ENCODE measurements at regions not wholly inside any gene's neighbourhood (a gene's known extent, or its start where the extent isn't known, plus 50 kb on each side); places are given as distances from the start of the nearest gene placed in this dataset.

DNA sequence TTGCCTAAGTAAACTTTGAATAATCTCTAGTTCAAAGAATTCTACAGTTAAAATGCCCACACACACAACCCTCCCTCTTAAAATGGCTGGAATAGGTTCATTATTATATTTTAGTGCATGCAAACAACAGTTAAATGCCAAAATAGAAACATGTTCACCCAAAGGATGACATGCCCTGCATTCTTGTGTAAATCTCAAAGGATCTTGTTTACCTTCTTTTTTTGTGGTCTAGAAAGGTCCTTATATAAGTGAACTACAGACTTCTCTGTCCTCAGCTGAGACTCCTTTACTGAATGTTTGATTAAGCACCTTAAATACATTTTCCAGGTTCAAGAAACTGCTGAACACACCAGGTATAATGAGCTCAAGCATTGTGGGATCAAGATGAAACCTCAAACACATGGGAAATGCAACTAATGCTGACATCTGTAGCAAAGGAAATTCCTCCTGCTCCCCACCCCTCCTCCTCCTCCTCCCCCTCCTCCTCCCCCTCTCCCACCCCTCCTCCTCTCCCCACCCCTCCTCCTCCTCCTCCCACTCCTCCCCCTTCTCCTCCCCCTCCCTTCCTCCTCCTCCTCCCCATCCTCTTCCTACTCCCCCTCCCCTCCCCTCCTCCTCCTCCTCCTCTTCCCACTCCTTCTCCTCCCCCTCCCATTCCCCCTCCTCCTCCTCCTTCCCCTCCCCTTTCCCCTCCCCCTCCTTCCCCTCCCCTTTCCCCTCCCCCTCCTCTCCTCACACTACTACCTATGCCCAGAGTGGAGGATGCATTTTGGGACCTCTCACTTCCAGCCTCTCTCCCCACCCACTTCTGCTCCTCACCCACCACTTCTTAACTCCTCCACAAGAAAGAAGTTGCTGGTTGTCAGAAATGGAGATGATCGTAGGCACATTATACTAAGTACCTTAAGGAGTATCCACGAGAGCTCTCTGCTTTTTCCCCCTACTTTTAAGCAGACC, 233.9 kb downstream of the MRPL39 start:
- DNase-seq, result no peak

DNA sequence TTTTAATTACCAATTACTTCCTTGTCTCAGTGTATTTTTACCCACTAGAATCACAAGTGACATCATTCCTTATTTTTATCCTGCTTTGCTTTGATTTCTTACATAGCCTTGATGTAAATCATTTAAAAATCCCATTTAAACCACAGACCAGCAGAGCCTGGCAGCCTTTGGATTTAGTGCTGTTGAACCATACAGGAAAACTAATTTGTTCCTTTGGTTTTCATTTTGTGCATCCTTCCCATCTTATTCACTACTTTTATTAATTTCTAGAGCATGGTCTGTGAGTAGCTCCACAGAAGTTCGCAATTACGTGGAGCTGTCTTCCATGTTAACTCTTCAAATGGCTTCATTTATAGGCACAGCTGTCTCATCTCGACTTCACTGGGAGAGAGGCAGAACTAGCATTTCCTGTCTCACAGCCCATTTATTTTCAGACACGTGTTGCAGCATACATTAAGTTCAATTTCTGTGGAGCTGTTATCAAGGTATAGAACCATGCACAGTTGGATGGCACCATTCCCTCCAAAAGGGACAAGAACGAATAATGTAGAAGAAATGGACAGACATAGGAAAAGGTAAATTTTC, 235.3 kb downstream of the MRPL39 start:
- DNase-seq, result no peak

DNA sequence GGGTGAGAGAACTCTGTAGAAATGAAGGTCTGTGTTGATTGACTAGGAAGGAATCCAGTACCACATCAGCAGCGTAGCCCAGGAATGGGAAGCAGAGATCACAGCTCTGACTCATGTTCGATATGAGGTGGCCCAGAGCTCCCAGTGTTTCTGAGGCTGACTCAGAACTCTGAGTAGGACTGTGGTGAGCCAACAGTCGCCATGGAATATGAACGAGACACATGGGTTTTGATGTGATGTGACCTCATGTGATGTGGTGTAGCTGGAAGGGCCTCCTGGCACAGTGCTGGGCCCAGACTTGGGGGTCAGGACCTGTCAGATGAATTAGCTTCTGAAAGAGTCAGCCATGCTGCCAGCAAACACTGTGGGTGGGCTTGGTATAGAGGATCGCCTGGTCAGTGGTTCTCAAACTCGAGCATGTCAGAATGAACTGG, 237.0 kb downstream of the MRPL39 start:
- peak; percentile 60 for DNase-seq

DNA sequence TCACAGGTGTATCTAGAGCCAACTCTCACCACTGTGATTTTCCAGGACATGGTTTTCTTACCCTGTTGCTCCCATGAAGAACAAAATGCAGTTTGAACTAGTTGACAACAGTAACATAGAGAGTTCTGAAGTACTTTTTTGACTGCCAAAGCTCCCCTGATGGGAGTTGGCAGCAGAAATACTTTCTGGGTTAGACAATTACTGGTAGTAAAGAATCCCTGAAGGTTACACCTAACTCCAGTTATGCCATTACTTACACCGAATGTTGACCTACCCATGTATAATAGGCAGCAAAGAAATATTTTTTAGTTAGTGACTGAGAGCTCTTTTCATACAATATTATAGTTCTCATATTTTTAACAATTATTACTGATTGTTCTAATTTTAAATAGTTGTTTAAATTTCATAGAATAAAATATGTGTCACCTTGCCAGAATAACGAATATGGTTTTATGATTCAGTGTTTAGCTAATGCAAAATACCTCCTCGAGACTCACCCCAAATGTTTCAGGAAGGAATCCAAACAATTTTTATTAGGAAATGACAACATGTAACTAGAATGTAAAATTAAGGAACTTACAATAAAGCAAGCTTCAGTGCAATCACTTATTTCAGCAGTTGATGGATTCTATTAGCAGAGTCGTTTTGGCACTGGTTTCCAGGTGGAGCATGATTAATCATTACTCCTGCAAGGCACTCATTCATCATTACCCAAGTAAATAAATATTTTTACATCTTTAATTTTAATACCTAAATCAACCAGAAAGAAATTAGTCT, 237.6 kb downstream of the MRPL39 start:
- DNase-seq, result no peak

DNA sequence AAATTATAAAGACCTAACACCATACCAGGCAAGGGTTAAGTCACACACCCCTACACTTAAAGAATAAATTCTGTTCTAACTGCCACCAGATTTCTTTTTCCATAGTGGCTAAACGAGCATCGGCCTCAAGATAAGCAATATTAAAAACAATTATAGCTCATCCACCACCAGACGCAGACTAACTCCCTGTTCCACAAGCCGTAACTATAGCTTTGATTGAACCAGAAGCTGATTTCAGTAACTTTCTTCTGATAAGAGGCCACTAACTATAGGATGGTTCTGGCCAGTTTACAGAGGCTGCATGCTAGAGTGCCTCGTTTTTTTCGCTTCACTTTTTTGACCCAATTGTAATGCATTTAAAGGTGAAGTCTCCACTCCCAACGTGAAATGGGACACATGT, 238.8 kb downstream of the MRPL39 start:
- DNase-seq, result no peak

DNA sequence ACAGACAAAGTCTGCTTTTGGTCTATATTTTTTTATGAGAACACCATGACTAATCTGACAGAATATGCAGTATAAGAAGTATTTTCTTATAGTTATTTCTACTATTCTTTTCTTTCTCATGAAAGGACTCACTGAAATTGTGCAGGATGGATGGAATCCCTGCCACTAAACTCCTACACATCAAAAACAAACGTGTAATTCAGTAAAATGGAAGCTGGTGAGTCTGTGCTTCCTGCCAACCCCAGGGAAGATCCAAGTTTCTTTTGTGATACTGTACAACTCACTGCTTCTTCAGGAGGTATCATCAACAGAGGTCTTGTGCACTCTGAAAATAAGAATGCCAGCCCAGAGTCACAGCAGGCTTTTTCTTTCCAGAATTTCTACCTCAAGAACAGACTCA, 241.2 kb downstream of the MRPL39 start:
- DNase-seq, result no peak

DNA sequence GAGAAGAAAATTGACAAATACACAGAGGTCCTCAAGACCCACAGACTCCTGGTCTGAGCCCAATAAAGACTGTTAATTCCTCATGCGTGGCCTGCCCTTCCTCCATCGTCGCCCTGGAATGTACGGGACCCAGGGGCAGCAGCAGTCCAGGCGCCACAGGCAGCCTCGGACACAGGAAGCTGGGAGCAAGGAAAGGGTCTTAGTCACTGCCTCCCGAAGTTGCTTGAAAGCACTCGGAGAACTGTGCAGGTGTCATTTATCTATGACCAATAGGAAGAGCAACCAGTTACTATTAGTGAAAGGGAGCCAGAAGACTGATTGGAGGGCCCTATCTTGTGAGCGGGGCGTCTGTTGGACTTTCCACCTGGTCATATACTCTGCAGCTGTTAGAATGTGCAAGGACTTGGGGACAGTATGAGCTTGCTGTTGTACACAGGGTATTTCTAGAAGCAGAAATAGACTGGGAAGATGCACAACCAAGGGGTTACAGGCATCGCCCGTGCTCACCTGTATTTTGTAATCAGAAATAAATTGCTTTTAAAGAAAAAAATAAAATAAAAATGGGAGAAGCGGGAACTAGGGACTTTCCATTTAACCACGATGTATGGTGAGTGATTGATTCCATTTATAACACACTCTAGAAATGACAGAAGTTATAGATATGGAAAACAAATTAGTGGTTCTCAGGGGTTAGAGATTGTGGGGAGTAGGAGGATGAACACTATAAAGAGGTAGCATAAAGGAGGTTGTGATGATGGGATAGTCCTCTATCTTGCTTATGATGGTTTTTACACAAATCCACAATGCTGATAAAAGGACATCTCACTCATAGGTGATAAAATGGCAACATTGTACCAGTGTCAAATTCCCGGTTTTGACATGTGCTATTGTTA, 244.7 kb downstream of the MRPL39 start:
- DNase-seq, result no peak

DNA sequence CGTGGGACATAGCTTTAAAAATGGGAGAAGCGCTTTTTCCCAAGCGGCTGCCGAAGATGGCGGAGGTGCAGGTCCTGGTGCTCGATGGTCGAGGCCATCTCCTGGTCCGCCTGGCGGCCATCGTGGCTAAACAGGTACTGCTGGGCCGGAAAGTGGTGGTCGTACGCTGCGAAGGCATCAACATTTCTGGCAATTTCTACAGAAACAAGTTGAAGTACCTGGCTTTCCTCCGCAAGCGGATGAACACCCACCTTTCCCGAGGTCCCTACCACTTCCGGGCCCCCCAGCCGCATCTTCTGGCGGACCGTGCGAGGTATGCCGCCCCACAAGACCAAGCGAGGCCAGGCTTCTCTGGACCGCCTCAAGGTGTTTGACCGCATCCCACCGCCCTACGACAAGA, 245.5 kb downstream of the MRPL39 start:
- DNase-seq, result no peak

DNA sequence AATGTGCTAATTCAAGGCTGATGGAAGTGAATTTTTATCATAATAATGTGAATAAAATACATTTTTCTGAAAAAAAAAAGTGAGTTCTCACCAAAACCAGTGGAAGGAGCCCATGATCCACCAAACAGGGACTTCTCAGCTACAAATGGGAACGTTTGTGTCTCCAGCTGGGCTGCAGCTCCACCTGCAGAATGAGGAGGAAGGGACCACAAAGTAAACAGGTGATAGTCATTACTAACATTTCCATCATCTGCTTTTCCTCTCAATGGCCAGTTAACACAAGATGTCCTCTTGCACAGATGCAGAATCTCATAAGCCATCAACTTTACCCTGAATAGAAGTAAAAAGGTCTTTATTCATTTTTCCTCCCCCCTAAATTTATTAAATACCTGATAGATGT, 246.2 kb downstream of the MRPL39 start:
- no peak for DNase-seq

DNA sequence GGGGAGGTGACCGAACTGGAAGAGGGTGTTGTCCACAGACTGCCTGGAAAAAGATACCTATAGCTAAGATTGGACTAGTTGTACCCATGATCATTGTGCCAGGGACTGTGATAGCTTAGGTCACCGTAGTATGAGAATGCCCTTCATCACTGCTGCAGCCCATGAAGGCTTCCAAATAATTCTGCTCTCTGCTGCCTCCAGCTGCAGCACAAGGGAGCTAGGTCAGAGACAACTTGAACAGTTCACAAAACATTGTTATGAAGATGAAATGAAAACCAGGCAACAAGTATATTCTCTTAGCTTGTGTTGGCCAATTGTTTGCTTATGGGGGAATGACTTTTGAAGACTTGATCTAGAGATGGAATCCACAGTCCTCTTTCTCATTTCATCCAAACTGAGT, 246.7 kb downstream of the MRPL39 start:
- no peak for DNase-seq

DNA sequence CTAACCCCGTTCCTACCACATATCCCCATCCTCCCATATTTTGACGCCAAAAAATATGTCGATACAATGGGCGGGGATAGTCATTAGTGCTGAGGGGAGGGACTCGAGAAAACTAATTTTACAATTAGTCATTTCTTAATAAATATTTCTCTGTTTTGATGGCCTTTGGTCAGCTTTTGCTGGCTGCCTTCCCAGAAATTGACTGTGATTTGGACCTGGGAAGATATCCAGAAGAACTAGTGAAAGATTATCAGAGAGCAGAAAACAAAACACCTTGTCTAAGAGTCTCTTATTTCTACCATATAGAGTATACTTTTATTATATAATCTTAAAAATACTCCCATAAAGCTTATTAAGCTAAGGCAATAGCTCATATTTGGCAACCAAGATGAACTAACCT, 247.6 kb downstream of the MRPL39 start:
- DNase-seq, result no peak

DNA sequence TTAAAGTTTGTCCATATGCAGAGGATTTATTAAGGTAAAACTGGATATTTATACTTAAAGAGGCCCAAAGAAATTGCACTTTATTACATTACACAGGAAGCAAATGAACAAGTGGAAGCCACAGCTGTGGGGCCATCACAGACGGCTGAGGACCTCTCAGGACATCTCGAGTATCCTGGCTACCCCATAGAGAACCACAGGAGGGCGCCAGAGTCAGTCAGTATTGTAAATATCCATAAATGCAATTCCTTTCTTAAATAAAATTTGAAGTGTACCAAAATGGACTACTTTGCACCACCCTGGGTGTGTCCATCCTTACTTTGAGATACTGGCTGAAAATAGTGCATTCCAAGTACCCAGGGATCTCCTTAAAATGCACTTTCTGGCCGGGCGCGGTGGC, 257.2 kb downstream of the MRPL39 start:
- DNase-seq, result peak; percentile 70

DNA sequence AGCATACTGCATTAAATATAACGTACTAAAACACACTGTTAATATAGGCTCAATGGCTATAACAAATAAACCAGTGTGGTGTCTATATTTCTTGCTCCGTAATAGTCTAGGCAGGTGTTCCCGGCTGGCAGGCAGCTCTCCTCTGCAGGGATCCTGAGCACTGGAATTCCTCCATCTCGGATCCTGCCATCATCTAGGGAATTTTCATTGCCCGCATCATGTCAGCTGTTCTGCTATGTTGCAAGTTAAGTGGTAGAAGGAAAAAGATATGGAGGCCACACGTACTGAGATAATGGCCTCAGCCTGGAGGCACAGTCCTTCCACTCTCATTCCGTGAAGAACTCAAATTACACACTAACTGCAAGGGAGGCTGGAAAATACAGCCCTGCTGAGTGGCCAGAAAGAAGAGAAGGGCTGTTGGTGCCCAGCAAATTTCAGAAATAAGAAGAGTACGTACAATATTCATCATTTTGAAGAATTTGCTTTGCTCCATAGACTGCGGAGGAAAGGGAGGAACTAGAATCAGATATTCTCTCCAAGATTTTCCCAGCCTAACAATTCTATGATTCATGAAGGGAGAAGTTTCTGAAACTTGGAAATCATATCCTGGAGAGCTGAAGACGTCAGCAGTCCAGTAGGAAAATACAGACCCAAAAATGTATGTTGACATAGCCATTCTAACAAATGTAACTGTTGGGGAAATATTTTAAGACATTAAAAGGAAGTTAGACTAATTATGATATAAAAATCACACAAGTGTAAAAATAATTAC, 263.3 kb downstream of the MRPL39 start:
- DNase-seq, result no peak

DNA sequence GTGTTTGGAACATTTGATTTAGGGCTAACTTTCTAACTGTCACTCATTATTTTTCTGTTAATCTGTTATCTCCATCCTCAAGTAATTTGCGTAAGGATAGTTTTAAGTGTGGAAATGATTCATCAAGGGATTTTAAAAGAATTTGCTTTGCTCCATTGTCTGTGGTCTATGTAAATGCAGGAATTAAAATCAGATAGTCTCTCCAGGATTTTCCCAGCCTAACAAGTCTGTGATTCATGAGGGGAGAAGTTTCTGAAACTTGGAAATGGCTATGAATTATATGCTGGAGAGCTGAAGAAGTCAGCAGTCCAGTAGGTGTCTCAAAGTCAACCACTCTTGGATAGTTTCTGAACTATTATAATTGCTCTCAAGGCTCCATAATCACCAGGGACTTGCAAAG, 264.5 kb downstream of the MRPL39 start:
- no peak for DNase-seq

DNA sequence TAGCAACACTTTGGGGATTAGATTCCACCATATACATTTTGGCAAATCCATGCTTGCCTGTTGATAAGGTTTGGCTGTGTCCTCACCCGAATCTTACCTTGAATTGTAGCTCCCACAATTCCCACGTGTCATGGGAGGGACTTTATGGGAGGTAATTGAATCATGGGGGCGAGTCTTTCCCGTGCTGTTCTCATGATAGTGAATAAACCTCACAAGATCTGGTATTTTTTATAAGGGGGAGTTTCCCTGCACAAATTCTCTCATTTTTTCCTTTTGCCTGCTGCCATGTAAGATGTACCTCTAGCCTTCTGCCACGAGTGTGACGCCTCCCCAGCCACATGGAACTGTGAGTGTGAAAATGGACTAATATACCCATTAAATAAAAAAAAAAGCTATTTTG, 265.3 kb downstream of the MRPL39 start:
- DNase-seq, result no peak

DNA sequence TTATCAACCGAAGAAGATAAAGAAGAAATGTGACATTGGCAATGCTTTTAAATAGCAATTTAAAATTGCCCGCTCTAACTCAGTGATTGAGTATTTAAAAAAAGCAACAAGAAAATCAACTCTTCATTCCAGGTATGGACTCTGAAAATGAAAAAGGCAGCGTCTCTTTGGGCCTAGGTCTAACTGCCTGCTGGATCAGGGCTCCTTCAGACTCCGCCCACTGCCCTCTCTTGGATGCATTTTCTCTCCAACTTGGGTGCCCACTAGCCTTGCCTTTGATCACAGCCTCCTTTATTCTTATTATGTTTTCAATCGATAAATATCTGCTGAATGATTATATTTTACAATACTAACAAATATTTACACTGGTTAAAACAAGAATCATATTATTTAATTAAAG, 268.9 kb downstream of the MRPL39 start:
- no peak for DNase-seq

DNA sequence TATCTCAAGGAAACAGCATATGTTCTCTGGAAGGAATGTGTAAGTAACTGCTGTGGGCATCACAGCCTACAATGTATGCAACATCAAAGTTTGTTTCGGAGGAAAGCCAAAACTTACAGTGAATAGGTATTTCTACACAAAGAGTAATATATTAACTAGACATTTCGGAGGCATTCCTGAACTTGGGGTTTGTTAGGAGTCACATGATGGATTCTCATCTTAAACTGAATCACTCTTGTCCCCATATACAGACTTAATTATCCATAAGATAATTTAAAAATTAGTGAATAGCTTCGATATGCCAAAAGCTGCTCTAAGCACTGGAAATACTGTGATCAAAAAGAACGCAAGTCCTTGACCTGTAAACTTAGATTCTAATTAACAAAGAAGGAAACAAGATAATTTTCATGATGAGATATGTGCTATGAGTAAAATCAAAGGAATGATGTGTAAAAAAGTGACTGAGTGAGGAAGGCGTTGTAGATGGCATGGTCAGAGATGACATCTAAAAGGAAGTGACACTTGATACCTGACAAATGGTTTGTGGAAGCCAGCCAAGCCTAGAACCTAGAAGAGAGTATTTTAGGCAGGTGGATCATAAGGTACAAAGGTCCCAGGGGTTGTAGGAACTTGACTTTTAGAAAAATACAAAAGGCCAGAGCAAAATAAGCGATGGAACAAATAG, 273.1 kb downstream of the MRPL39 start:
- no peak for DNase-seq

DNA sequence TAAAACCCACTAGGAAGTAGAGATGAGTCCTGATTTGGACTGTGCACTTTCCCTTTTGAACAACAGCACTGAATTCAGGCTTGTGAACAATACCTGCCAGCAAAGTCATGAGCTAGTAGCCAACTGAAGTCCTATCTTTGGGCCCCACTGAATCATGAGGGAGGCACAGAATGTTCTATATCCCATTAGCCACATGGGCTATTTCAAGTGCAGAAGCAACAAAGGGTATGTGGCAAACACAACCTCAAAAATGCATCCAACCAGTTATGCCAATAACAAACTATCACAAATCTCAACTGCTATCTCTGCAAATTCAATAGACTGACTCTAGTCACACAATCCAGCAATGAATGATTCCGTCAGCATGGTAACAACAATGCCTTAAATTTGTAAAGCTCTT, 276.0 kb downstream of the MRPL39 start:
- no peak for DNase-seq

DNA sequence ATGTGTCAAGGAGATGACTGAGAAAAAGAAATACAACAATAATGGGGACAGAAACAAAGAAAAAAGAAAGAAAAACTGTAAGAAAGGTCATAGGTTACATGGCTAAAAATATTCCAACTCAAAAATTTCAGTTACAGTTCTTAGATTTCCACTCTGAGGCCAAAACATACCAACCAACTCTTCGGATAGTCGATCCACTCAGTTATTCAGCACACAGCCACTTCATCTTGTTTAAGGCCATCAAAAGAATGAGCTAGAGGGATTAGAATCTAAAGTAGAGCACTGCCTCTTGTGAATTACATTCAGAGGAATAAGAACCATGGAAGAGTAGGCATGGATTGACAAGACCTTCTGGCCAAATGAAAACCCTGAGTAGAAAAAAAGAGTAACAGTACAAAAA, 277.0 kb downstream of the MRPL39 start:
- DNase-seq, result no peak

DNA sequence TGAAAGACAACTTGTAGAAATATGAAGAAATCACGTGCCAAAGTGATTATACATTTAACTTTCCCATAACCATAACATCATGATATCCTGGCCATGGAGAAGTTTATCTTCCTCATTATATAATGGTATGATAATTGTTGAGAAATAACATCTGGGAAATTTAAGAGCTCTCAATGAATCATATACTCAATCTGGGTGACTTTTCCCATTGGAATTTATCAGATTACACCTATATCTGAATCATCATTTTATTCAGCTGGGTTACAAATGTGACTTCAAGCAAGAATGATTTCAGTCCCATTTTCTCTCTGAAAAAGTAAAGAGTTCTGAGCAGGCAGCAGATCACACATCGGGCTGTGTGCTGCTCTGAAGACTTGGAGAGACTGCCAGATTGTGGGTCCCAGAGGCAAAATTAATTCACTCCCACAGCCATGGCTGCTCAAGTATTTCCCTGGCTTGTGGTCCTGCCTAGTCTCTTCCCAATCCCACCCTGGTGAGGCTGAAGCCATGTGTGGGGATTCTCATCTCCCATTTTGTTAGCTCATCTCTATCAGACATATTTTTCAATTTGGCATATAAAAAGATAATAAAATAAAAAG, 278.0 kb downstream of the MRPL39 start:
- DNase-seq, result no peak

DNA sequence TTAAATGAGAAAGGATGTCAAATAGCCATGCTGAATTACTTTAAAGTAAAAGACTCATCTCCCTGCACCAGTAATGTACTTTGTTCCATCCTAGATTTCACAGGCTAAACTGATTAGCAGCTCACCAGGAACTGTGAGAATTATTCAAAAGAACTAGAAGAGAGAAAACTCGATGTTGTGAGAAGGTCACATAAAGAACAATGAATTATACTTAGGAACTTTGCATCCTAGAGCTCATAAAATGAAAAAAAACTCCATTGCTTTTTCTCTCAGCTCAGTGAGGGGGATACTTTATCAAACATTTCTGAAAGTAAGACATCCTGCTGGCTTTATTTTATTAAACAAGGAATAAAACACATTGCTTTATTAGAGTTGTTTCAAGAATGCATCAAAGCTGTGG, 278.5 kb downstream of the MRPL39 start:
- no peak for DNase-seq

Measured in activated CD8-positive, alpha-beta memory T cell treated with anti-CD3 and anti-CD28 coated beads, Interleukin-2, amount 50 U/mL, for 48 hours (primary cell).